ENCODE measurements at regions not wholly inside any gene's neighbourhood (a gene's known extent, or its start where the extent isn't known, plus 50 kb on each side); places are given as distances from the start of the nearest gene placed in this dataset.
"Not testable (repeated sequence)": the region's sequence is repeated elsewhere in the genome, so short reads cannot be mapped to it uniquely, and the experiment has no call there.

- TF ChIP-seq CTCF (IDR thresholded peaks at IDR 0.05; ENCODE audit: insufficient read depth, low read depth, low read length) = no peak
- no peak for DNase-seq (ENCODE audit: low read depth)
- no peak overlapping the region for H3K4me3 ChIP-seq (ENCODE audit: low read depth, low read length)
Measured at GRCh38 chr22:35178446-35178845, 78.8 kb upstream of the HMGXB4 start.

DNA sequence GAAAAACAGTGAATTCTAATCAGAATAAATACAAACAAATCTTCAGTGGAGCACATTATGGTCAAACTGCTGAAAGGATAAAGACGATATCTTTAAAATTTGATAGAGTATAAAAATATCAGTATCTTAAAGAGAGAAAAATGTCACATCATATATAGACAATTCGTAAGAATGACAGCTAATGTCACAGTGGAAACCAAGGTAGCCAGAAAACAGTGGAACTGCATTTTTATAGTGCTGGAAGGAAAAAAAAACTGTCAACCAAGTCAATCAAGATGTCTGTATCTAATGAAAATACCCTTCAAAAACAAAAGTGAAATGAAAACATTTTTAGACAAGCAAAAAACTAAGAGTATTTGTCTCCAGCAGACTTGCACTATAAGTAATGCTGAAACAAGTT, 73.4 kb upstream of the HMGXB4 start:
- no peak for TF ChIP-seq CTCF (IDR thresholded peaks at IDR 0.05; ENCODE audit: insufficient read depth, low read depth, low read length)
- no peak overlapping the region for H3K4me3 ChIP-seq (ENCODE audit: low read depth, low read length)

DNA sequence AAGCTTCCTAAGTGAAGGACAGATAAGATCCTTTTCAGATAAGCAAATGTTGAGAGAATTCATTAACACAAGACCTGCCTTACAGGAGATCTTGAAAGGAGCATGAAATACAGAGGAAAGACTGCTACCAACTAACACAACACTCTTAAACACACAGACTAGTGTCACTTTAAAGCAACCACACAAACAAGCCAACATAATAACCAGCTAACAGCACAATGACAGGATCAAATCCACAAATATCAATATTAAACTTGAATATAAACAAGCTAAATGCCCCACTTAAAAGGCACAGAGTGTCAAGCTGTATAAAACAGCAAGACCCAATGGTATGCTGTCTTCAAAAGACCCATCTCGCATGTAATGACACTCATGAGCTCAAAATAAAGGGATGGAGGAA, 70.8 kb upstream of the HMGXB4 start:
- no peak for DNase-seq (ENCODE audit: low read depth)
- TF ChIP-seq CTCF (IDR thresholded peaks at IDR 0.05; ENCODE audit: insufficient read depth, low read depth, low read length) = no peak
- H3K4me3 ChIP-seq (ENCODE audit: low read depth, low read length) = no peak overlapping the region

More for the DNA sequence above, 73.4 kb upstream of the HMGXB4 start:
- DNase-seq (ENCODE audit: low read depth) = no peak

- not testable (repeated sequence) for H3K4me3 ChIP-seq (ENCODE audit: low read depth, low read length); DNase-seq (ENCODE audit: low read depth)
Measured at GRCh38 chr22:35188930-35189329, 68.4 kb upstream of the HMGXB4 start.

- DNase-seq (ENCODE audit: low read depth) = no peak
- TF ChIP-seq CTCF (IDR thresholded peaks at IDR 0.05; ENCODE audit: insufficient read depth, low read depth, low read length) = no peak
- no peak overlapping the region for H3K4me3 ChIP-seq (ENCODE audit: low read depth, low read length)
Measured at GRCh38 chr22:35189559-35189958, 67.7 kb upstream of the HMGXB4 start.

GRCh38 chr22:35191412-35191811, 65.9 kb upstream of the HMGXB4 start:
- H3K4me3 ChIP-seq (ENCODE audit: low read depth, low read length) = no peak overlapping the region
- peak; percentile 29 for DNase-seq (ENCODE audit: low read depth)
- TF ChIP-seq CTCF (IDR thresholded peaks at IDR 0.05; ENCODE audit: insufficient read depth, low read depth, low read length) = no peak

DNA sequence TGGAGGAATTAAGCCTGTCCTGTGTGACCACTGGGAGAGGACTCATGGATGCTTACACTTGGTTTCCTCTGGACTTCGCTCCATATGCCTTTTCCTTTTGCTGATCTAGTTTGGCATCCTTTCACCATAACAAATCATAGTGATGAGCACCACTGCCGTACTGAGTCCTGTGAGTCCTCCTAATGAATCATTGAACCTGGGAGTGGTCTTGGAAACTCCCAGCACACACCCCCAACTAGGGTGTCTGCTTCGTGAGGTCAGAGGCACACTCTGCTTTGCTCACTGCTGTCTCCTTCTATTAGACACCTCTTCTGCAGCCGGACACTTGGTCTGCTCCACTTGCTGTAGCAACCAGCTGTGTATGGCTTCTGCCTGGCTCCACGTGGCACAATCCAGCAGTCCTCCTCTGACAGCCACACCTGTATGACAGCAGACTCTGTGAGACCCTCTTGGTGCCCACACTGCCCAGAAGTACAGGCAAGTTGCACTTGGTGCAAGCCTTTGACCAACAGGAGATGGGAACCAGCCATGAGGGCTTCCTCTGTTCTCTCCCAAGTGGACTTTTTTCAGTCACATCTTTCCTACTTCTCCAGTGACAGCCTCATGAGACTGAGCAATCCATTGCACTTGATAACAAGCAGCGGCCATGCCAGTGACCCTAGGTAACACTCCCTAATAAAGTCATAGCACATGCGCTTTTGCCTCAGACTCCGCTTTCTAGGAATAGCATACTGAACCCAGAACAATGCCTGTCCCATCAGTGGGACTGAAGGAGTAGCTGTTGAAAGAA, 65.0 kb upstream of the HMGXB4 start:
- DNase-seq (ENCODE audit: low read depth) = no peak
- TF ChIP-seq CTCF (IDR thresholded peaks at IDR 0.05; ENCODE audit: insufficient read depth, low read depth, low read length) = no peak

More for the DNA sequence above, 65.0 kb upstream of the HMGXB4 start:
- no peak overlapping the region for H3K4me3 ChIP-seq (ENCODE audit: low read depth, low read length)

Measured in fibroblast of villous mesenchyme (primary cell).